SK-N-SH (cell line): ENCODE measurements at regions not wholly inside any gene's neighbourhood (a gene's known extent, or its start where the extent isn't known, plus 50 kb on each side); places are given as distances from the start of the nearest gene placed in this dataset.

Source experiments
- CTCF ChIA-PET: fragments of 300-600, 350-600 bp; formaldehyde crosslinking; extraction: SDS; loops from one replicate; lab custom pipeline; 2021; lab: Yijun Ruan, JAX
- POLR2A ChIA-PET: fragments of 350-600 bp; sonication (Branson Sonifier 250); formaldehyde crosslinking; extraction: SDS; loops from one replicate; lab custom pipeline; 2020; ENCODE audit warnings: antibody characterized with exemption, inconsistent platforms; lab: Yijun Ruan, JAX
- DNase-seq: peaks from one replicate; pipeline ENCODE4 v3.0.0; 2012
- H2AFZ ChIP-seq: fragments of 200-600 bp; sonication (generic); 2 replicates; pipeline ENCODE4 v1.8.1; 2016; ENCODE audit warnings: antibody characterized with exemption, mild to moderate bottlenecking, low read depth
- H3F3A ChIP-seq: fragments of 200-600 bp; sonication (generic); replicated peaks from 2 replicates; pipeline ENCODE3; 2016; ENCODE audit warnings: antibody characterized with exemption, mild to moderate bottlenecking; ENCODE audit not compliant: insufficient read depth
- H3K27ac ChIP-seq, 2 experiments: fragments of 200-500 bp in 1 of 2; fragments of 200-600 bp in 1 of 2; sonication (Bioruptor generic) in 1 of 2; sonication (generic), shearing (Covaris generic) in 1 of 2; 2 replicates each; pipeline versions ENCODE4 v1.5.1 to v1.6.1; 2014 to 2016; ENCODE audit warnings: low read depth in 2 of 2, inconsistent platforms in 1 of 2, low read length in 1 of 2, mild to moderate bottlenecking in 1 of 2, mixed read lengths in 1 of 2
- H3K27me3 ChIP-seq: fragments of 200-600 bp; sonication (generic), shearing (Covaris generic); 2 replicates; pipeline ENCODE4 v1.6.1; 2016; ENCODE audit warnings: mixed run types; ENCODE audit not compliant: insufficient read depth
- H3K36me3 ChIP-seq, 2 experiments: fragments of 200-500 bp in 1 of 2; fragments of 200-600 bp in 1 of 2; sonication (Bioruptor generic) in 1 of 2; sonication (generic) in 1 of 2; replicated peaks in 1 of 2; 2 replicates each; pipeline versions ENCODE3 to v1.5.1; 2014 to 2016; ENCODE audit warnings: low read length in 1 of 2, mild to moderate bottlenecking in 1 of 2; ENCODE audit not compliant: insufficient read depth in 2 of 2, control insufficient read depth in 1 of 2
- H3K4me1 ChIP-seq, 2 experiments: fragments of 200-500 bp in 1 of 2; fragments of 200-600 bp in 1 of 2; sonication (Bioruptor generic) in 1 of 2; sonication (generic), shearing (Covaris generic) in 1 of 2; 2 replicates each; pipeline versions ENCODE4 v1.5.1 to v1.6.1; 2014 to 2016; ENCODE audit warnings: low read depth in 1 of 2, low read length in 1 of 2, mixed run types in 1 of 2; ENCODE audit not compliant: insufficient read depth in 2 of 2, control insufficient read depth in 1 of 2
- H3K4me2 ChIP-seq: fragments of 200-600 bp; sonication (generic), shearing (Covaris generic); 2 replicates; pipeline ENCODE4 v1.6.1; 2017; ENCODE audit warnings: mixed run types
- H3K4me3 ChIP-seq, 2 experiments: fragments of 200-500 bp in 1 of 2; fragments of 200-600 bp in 1 of 2; sonication (Bioruptor generic) in 1 of 2; sonication (generic), shearing (Covaris generic) in 1 of 2; 2 replicates each; pipeline versions ENCODE4 v1.5.1 to v1.8.1; 2014 to 2016; ENCODE audit warnings: low read depth in 2 of 2, inconsistent platforms in 1 of 2, low read length in 1 of 2, mild to moderate bottlenecking in 1 of 2, mixed read lengths in 1 of 2, moderate library complexity in 1 of 2
- H3K79me2 ChIP-seq: fragments of 200-600 bp; sonication (generic); 2 replicates; pipeline ENCODE4 v1.8.1; 2017; ENCODE audit warnings: mild to moderate bottlenecking; ENCODE audit not compliant: insufficient read depth
- H3K9ac ChIP-seq: fragments of 200-600 bp; sonication (generic); 2 replicates; pipeline ENCODE4 v1.6.1; 2017; ENCODE audit warnings: mixed run types
- H3K9me2 ChIP-seq: fragments of 200-600 bp; sonication (generic); 2 replicates; pipeline ENCODE4 v1.6.1; 2017; ENCODE audit warnings: mixed run types
- H3K9me3 ChIP-seq: fragments of 200-600 bp; sonication (generic); 2 replicates; pipeline ENCODE4 v1.6.1; 2017; ENCODE audit warnings: mixed run types, mild to moderate bottlenecking, moderate library complexity
- H4K20me1 ChIP-seq: fragments of 200-600 bp; sonication (generic); 2 replicates; pipeline ENCODE4 v1.6.1; 2017; ENCODE audit warnings: mild to moderate bottlenecking, mixed run types; ENCODE audit not compliant: insufficient read depth
- CHD2 ChIP-seq: fragments of 150-350 bp; IDR thresholded peaks from 2 replicates; pipeline ENCODE4 v1.6.1; 2018; ENCODE audit warnings: low read length; ENCODE audit not compliant: partially characterized antibody
- ELF1 ChIP-seq: IDR thresholded peaks from 2 replicates; pipeline ENCODE4 v1.4.0; 2012
- EP300 ChIP-seq, 2 experiments: IDR thresholded peaks; 2 replicates each; pipeline versions ENCODE4 v1.4.0 to v1.6.1; 2012; ENCODE audit warnings: borderline replicate concordance in 1 of 2, low read depth in 1 of 2, low read length in 1 of 2
- FOXJ3 ChIP-seq: sonication (generic); formaldehyde crosslinking; IDR thresholded peaks from 2 replicates; pipeline ENCODE4 v1.5.1; 2020; ENCODE audit warnings: mild to moderate bottlenecking, missing genetic modification reagents
- FOXM1 ChIP-seq: IDR thresholded peaks from 2 replicates; pipeline ENCODE4 v1.4.0; 2012; ENCODE audit warnings: low read depth, mild to moderate bottlenecking
- NFIC ChIP-seq: IDR thresholded peaks from 2 replicates; pipeline ENCODE4 v1.4.0; 2012; ENCODE audit warnings: borderline replicate concordance
- POLR2AphosphoS5 ChIP-seq: IDR thresholded peaks from 2 replicates; pipeline ENCODE4 v1.6.1; 2012; ENCODE audit warnings: low read depth, low read length
- RCOR1 ChIP-seq: fragments of 150-350 bp; IDR thresholded peaks from 2 replicates; pipeline ENCODE4 v1.6.1; 2017; ENCODE audit warnings: antibody characterized with exemption, low read length
- SIN3A ChIP-seq: IDR thresholded peaks from 2 replicates; pipeline ENCODE4 v1.6.1; 2012; ENCODE audit warnings: low read depth, mild to moderate bottlenecking, low read length, moderate library complexity, borderline replicate concordance
- TAF1 ChIP-seq: IDR thresholded peaks from 2 replicates; pipeline ENCODE4 v1.6.1; 2012; ENCODE audit warnings: low read depth, mild to moderate bottlenecking, low read length, moderate library complexity, borderline replicate concordance
- TCF12 ChIP-seq: IDR thresholded peaks from 2 replicates; pipeline ENCODE4 v1.4.0; 2012
- TEAD4 ChIP-seq: IDR thresholded peaks from 2 replicates; pipeline ENCODE4 v1.4.0; 2012; ENCODE audit warnings: mild to moderate bottlenecking, borderline replicate concordance; ENCODE audit not compliant: insufficient read depth
- YY1 ChIP-seq: IDR thresholded peaks from 2 replicates; pipeline ENCODE4 v1.4.0; 2012; ENCODE audit warnings: low read depth, mild to moderate bottlenecking
- WGBS: methylation state at CpG from one replicate; pipeline ENCODE4 v1.1.6; 2017; ENCODE audit warnings: low lambda C conversion rate; 5-methylcytosine and 5-hydroxymethylcytosine counted together
- TF ChIP-seq, protein P1 (sequence below): IDR thresholded peaks from 2 replicates; pipeline ENCODE4 v1.6.1; 2012; ENCODE audit warnings: mild to moderate bottlenecking, low read depth, low read length, moderate library complexity
- TF ChIP-seq, protein P2 (sequence below): fragments of 150-350 bp; IDR thresholded peaks from 2 replicates; pipeline ENCODE4 v1.6.1; 2016; ENCODE audit warnings: mild to moderate bottlenecking, low read depth, low read length
- TF ChIP-seq, protein P3 (sequence below): fragments of 150-350 bp; IDR thresholded peaks from 2 replicates; pipeline ENCODE4 v1.6.1; 2017; ENCODE audit warnings: antibody characterized with exemption, low read length, low read depth, borderline replicate concordance
- TF ChIP-seq, protein P4 (sequence below): fragments of 200-600 bp; sonication (generic); IDR thresholded peaks from 2 replicates; pipeline ENCODE4 v1.6.1; 2017; ENCODE audit warnings: antibody characterized with exemption, mild to moderate bottlenecking, moderate library complexity
- TF ChIP-seq, protein P5 (sequence below): IDR thresholded peaks from 2 replicates; pipeline ENCODE4 v1.4.0; 2012; ENCODE audit warnings: low read depth
- TF ChIP-seq, protein P6 (sequence below): IDR thresholded peaks from 2 replicates; pipeline ENCODE4 v1.4.0; 2012; ENCODE audit warnings: low read depth, borderline replicate concordance
- TF ChIP-seq, protein P7 (sequence below): IDR thresholded peaks from 2 replicates; pipeline ENCODE4 v1.4.0; 2012; ENCODE audit warnings: low read depth, borderline replicate concordance

DNA sequence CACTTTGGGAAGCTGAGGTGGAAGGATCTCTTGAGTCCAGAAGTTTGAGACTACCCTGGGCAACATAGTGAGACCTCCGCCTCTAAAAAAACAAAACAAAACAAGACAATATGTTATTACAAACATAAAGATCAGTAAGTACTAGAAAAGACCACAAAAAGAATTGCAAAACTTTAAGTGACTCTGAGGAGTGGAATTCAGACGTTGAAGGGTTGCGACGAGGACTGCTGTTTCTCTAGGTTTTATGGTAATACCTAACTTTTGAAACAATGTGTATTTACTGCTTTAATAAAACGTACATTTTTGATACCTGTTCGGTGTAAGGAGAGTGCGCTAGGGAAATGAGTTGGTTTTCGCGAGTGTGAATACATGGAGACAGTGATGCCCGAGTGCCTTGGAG is 250.4 kb downstream of the GATA3 start:
- WGBS, result 86% methylated on average over 10 of the region's 10 CpGs
- H3F3A ChIP-seq, result no peaks in the 10 kb centered on the region
- no peaks in the 10 kb centered on the region for H3K79me2 ChIP-seq
- no peak for DNase-seq
- peaks cover 0 to 11% of the 10 kb centered on the region in 2 experiments; a peak in 2 of 4 replicates for H3K4me1 ChIP-seq
- no peaks in the 10 kb centered on the region for H3K36me3 ChIP-seq
- H3K9ac ChIP-seq, result no peak overlapping the region
- H3K4me2 ChIP-seq, result no peak overlapping the region
- H3K27me3 ChIP-seq, result peaks cover 6% of the 10 kb centered on the region; the same call in 1 of the 2 replicates
- no peaks in the 10 kb centered on the region for H3K9me3 ChIP-seq
- H2AFZ ChIP-seq, result no peak overlapping the region
- no peak overlapping the region for H3K4me3 ChIP-seq
- POLR2A ChIA-PET, result no interaction called here
- no peak overlapping the region for H3K27ac ChIP-seq
- H4K20me1 ChIP-seq, result no peaks in the 10 kb centered on the region
- H3K9me2 ChIP-seq, result no peaks in the 10 kb centered on the region
- TF ChIP-seq POLR2AphosphoS5, result no peak
- TF ChIP-seq, protein P1, sequence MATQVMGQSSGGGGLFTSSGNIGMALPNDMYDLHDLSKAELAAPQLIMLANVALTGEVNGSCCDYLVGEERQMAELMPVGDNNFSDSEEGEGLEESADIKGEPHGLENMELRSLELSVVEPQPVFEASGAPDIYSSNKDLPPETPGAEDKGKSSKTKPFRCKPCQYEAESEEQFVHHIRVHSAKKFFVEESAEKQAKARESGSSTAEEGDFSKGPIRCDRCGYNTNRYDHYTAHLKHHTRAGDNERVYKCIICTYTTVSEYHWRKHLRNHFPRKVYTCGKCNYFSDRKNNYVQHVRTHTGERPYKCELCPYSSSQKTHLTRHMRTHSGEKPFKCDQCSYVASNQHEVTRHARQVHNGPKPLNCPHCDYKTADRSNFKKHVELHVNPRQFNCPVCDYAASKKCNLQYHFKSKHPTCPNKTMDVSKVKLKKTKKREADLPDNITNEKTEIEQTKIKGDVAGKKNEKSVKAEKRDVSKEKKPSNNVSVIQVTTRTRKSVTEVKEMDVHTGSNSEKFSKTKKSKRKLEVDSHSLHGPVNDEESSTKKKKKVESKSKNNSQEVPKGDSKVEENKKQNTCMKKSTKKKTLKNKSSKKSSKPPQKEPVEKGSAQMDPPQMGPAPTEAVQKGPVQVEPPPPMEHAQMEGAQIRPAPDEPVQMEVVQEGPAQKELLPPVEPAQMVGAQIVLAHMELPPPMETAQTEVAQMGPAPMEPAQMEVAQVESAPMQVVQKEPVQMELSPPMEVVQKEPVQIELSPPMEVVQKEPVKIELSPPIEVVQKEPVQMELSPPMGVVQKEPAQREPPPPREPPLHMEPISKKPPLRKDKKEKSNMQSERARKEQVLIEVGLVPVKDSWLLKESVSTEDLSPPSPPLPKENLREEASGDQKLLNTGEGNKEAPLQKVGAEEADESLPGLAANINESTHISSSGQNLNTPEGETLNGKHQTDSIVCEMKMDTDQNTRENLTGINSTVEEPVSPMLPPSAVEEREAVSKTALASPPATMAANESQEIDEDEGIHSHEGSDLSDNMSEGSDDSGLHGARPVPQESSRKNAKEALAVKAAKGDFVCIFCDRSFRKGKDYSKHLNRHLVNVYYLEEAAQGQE, result no peak
- TF ChIP-seq EP300 (IDR thresholded peaks at IDR 0.05; ENCODE audit: borderline replicate concordance in 1 of 2, low read depth in 1 of 2, low read length in 1 of 2), result no peak
- TF ChIP-seq, protein P2, sequence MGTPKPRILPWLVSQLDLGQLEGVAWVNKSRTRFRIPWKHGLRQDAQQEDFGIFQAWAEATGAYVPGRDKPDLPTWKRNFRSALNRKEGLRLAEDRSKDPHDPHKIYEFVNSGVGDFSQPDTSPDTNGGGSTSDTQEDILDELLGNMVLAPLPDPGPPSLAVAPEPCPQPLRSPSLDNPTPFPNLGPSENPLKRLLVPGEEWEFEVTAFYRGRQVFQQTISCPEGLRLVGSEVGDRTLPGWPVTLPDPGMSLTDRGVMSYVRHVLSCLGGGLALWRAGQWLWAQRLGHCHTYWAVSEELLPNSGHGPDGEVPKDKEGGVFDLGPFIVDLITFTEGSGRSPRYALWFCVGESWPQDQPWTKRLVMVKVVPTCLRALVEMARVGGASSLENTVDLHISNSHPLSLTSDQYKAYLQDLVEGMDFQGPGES, result no peak
- TF ChIP-seq, protein P3, sequence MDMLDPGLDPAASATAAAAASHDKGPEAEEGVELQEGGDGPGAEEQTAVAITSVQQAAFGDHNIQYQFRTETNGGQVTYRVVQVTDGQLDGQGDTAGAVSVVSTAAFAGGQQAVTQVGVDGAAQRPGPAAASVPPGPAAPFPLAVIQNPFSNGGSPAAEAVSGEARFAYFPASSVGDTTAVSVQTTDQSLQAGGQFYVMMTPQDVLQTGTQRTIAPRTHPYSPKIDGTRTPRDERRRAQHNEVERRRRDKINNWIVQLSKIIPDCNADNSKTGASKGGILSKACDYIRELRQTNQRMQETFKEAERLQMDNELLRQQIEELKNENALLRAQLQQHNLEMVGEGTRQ, result no peak
- TF ChIP-seq, protein P4, sequence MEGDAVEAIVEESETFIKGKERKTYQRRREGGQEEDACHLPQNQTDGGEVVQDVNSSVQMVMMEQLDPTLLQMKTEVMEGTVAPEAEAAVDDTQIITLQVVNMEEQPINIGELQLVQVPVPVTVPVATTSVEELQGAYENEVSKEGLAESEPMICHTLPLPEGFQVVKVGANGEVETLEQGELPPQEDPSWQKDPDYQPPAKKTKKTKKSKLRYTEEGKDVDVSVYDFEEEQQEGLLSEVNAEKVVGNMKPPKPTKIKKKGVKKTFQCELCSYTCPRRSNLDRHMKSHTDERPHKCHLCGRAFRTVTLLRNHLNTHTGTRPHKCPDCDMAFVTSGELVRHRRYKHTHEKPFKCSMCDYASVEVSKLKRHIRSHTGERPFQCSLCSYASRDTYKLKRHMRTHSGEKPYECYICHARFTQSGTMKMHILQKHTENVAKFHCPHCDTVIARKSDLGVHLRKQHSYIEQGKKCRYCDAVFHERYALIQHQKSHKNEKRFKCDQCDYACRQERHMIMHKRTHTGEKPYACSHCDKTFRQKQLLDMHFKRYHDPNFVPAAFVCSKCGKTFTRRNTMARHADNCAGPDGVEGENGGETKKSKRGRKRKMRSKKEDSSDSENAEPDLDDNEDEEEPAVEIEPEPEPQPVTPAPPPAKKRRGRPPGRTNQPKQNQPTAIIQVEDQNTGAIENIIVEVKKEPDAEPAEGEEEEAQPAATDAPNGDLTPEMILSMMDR, result no peak
- no peak for TF ChIP-seq FOXJ3
- TF ChIP-seq, protein P5, sequence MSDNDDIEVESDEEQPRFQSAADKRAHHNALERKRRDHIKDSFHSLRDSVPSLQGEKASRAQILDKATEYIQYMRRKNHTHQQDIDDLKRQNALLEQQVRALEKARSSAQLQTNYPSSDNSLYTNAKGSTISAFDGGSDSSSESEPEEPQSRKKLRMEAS, result no peak
- TF ChIP-seq, protein P6, sequence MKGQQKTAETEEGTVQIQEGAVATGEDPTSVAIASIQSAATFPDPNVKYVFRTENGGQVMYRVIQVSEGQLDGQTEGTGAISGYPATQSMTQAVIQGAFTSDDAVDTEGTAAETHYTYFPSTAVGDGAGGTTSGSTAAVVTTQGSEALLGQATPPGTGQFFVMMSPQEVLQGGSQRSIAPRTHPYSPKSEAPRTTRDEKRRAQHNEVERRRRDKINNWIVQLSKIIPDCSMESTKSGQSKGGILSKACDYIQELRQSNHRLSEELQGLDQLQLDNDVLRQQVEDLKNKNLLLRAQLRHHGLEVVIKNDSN, result no peak
- TF ChIP-seq FOXM1, result no peak
- TF ChIP-seq, protein P7, sequence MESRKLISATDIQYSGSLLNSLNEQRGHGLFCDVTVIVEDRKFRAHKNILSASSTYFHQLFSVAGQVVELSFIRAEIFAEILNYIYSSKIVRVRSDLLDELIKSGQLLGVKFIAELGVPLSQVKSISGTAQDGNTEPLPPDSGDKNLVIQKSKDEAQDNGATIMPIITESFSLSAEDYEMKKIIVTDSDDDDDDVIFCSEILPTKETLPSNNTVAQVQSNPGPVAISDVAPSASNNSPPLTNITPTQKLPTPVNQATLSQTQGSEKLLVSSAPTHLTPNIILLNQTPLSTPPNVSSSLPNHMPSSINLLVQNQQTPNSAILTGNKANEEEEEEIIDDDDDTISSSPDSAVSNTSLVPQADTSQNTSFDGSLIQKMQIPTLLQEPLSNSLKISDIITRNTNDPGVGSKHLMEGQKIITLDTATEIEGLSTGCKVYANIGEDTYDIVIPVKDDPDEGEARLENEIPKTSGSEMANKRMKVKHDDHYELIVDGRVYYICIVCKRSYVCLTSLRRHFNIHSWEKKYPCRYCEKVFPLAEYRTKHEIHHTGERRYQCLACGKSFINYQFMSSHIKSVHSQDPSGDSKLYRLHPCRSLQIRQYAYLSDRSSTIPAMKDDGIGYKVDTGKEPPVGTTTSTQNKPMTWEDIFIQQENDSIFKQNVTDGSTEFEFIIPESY, result no peak
- no peak for TF ChIP-seq TAF1
- TF ChIP-seq CHD2, result no peak
- no peak for TF ChIP-seq ELF1
- no peak for TF ChIP-seq NFIC
- TF ChIP-seq RCOR1, result no peak
- TF ChIP-seq SIN3A, result no peak
- TF ChIP-seq TCF12, result no peak
- no peak for TF ChIP-seq YY1
- no peak for TF ChIP-seq TEAD4
- TF ChIP-seq, all 33 proteins: peak for 0
- CTCF ChIA-PET, result no interaction called here
